ENCODE measurements at regions not wholly inside any gene's neighbourhood (a gene's known extent, or its start where the extent isn't known, plus 50 kb on each side); places are given as distances from the start of the nearest gene placed in this dataset.

DNA sequence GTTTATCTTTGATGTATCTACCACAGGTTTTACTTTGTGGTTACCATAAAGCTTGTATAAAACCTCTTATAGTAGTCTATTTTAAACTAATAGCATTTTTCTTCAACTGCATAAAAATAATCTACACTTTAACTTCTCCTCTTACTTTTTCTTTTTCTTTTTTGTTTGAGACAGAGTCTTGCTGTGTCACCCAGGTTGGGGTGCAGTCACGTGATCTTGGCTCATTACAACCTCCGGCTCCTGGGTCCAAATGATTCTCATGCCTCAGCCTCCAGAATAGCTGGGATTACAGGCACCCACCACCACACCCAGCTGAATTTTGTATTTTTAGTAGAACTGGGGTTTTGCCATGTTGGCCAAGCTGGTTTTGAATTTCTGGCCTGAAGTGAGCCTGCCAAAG lies 53.4 kb upstream of the ZKSCAN2 start:
- no peaks in the 10 kb centered on the region for H3K27me3 ChIP-seq (ENCODE audit: control insufficient read depth, insufficient read depth, low read length)
- DNase-seq (ENCODE audit: low read depth) (no peak), FAIRE-seq (no peak)
- no peak overlapping the region for H3K4me3 ChIP-seq (ENCODE audit: low read depth, low read length)
- TF ChIP-seq, protein P1, sequence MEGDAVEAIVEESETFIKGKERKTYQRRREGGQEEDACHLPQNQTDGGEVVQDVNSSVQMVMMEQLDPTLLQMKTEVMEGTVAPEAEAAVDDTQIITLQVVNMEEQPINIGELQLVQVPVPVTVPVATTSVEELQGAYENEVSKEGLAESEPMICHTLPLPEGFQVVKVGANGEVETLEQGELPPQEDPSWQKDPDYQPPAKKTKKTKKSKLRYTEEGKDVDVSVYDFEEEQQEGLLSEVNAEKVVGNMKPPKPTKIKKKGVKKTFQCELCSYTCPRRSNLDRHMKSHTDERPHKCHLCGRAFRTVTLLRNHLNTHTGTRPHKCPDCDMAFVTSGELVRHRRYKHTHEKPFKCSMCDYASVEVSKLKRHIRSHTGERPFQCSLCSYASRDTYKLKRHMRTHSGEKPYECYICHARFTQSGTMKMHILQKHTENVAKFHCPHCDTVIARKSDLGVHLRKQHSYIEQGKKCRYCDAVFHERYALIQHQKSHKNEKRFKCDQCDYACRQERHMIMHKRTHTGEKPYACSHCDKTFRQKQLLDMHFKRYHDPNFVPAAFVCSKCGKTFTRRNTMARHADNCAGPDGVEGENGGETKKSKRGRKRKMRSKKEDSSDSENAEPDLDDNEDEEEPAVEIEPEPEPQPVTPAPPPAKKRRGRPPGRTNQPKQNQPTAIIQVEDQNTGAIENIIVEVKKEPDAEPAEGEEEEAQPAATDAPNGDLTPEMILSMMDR (IDR thresholded peaks at IDR 0.05; ENCODE audit: insufficient read depth, low read length, severe bottlenecking), result no peak
- H3K36me3 ChIP-seq (ENCODE audit: control insufficient read depth, insufficient read depth, low read length), result no peaks in the 10 kb centered on the region
